ENCODE measurements at regions not wholly inside any gene's neighbourhood (a gene's known extent, or its start where the extent isn't known, plus 50 kb on each side); places are given as distances from the start of the nearest gene placed in this dataset.
"Not testable (repeated sequence)": the region's sequence is repeated elsewhere in the genome, so short reads cannot be mapped to it uniquely, and the experiment has no call there.

GRCh38 chr17:33676444-33676843, 383.3 kb upstream of the ASIC2 start:
- no peak for DNase-seq (ENCODE audit: low spot score in 2 of 2)
- no peak for FAIRE-seq

- no peak for FAIRE-seq
- no peak for DNase-seq (ENCODE audit: low spot score in 2 of 2)
These were observed 386.5 kb upstream of the ASIC2 start for GRCh38 chr17:33679595-33679994.

- FAIRE-seq, result no peak
These were observed 387.4 kb upstream of the ASIC2 start for GRCh38 chr17:33680472-33680871.

GRCh38 chr17:33682599-33682998, 389.5 kb upstream of the ASIC2 start:
- DNase-seq (ENCODE audit: low spot score in 2 of 2) (no peak), FAIRE-seq (no peak)

More at GRCh38 chr17:33680472-33680871, 387.4 kb upstream of the ASIC2 start:
- no peak for DNase-seq (ENCODE audit: low spot score in 2 of 2)

- FAIRE-seq (no peak), DNase-seq (ENCODE audit: low spot score in 2 of 2) (no peak)
These were observed 391.6 kb upstream of the ASIC2 start for GRCh38 chr17:33684735-33685134.

GRCh38 chr17:33686171-33686570, 393.1 kb upstream of the ASIC2 start:
- DNase-seq (ENCODE audit: low spot score in 2 of 2), result no peak
- FAIRE-seq, result no peak

- FAIRE-seq (no peak), DNase-seq (ENCODE audit: low spot score in 2 of 2) (no peak)
These were observed 394.7 kb upstream of the ASIC2 start for GRCh38 chr17:33687831-33688230.

GRCh38 chr17:33688771-33689170, 395.7 kb upstream of the ASIC2 start:
- FAIRE-seq (no peak), DNase-seq (ENCODE audit: low spot score in 2 of 2) (no peak)

- FAIRE-seq, result no peak
- no peak for DNase-seq (ENCODE audit: low spot score in 2 of 2)
These were observed 396.6 kb upstream of the ASIC2 start for GRCh38 chr17:33689725-33690124.

- no peak for FAIRE-seq
- no peak for DNase-seq (ENCODE audit: low spot score in 2 of 2)
These were observed 402.3 kb upstream of the ASIC2 start for GRCh38 chr17:33695431-33695830.

- FAIRE-seq (no peak), DNase-seq (ENCODE audit: low spot score in 2 of 2) (no peak)
These were observed 403.0 kb upstream of the ASIC2 start for GRCh38 chr17:33696102-33696501.

- no peak for FAIRE-seq
These were observed 404.5 kb upstream of the ASIC2 start for GRCh38 chr17:33697557-33697956.

GRCh38 chr17:33701910-33702309, 408.8 kb upstream of the ASIC2 start:
- FAIRE-seq (no peak), DNase-seq (ENCODE audit: low spot score in 2 of 2) (no peak)

More at GRCh38 chr17:33697557-33697956, 404.5 kb upstream of the ASIC2 start:
- DNase-seq (ENCODE audit: low spot score in 2 of 2), result no peak

- no peak for FAIRE-seq
- no peak for DNase-seq (ENCODE audit: low spot score in 2 of 2)
These were observed 411.8 kb upstream of the ASIC2 start for GRCh38 chr17:33704856-33705255.

- FAIRE-seq, result no peak
These were observed 416.8 kb upstream of the ASIC2 start for GRCh38 chr17:33709881-33710280.

GRCh38 chr17:33712120-33712519, 419.0 kb upstream of the ASIC2 start:
- FAIRE-seq (no peak), DNase-seq (ENCODE audit: low spot score in 2 of 2) (no peak)

More at GRCh38 chr17:33709881-33710280, 416.8 kb upstream of the ASIC2 start:
- DNase-seq (ENCODE audit: low spot score in 2 of 2), result no peak

GRCh38 chr17:33716957-33717356, 423.9 kb upstream of the ASIC2 start:
- no peak for FAIRE-seq
- DNase-seq (ENCODE audit: low spot score in 2 of 2), result no peak

- DNase-seq (ENCODE audit: low spot score in 2 of 2); FAIRE-seq: not testable (repeated sequence)
These were observed 430.6 kb upstream of the ASIC2 start for GRCh38 chr17:33723736-33724135.

- DNase-seq (ENCODE audit: low spot score in 2 of 2) (no peak), FAIRE-seq (no peak)
These were observed 432.7 kb upstream of the ASIC2 start for GRCh38 chr17:33725675-33726271.

GRCh38 chr17:33730131-33730530, 437.0 kb upstream of the ASIC2 start:
- FAIRE-seq (no peak), DNase-seq (ENCODE audit: low spot score in 2 of 2) (no peak)

GRCh38 chr17:33732116-33732515, 439.0 kb upstream of the ASIC2 start:
- DNase-seq (ENCODE audit: low spot score in 2 of 2), result no peak
- FAIRE-seq, result no peak

- FAIRE-seq (no peak), DNase-seq (ENCODE audit: low spot score in 2 of 2) (no peak)
These were observed 446.6 kb upstream of the ASIC2 start for GRCh38 chr17:33739714-33740113.

All from frontal cortex (tissue), 3 donors.